ENCODE measurements at regions not wholly inside any gene's neighbourhood (a gene's known extent, or its start where the extent isn't known, plus 50 kb on each side); places are given as distances from the start of the nearest gene placed in this dataset.
"Not testable (repeated sequence)": the region's sequence is repeated elsewhere in the genome, so short reads cannot be mapped to it uniquely, and the experiment has no call there.

DNA sequence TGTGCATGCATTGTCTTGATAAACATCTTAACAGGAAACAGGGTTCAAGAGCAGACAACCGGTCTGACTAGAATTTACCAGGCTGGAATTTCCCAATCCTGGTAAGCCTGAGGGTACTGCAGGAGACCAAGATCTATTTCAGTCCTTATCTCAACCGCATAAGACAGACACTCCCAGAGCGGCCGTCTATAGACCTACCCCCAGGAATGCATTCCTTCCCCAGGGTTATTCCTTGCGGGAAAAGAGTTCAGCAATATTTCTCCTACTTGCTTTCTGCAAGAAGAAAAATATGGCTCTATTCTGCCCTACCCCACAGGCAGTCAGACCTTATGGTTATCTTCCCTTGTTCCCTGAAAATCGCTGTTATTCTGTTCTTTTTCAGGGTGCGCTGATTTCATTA is 65.1 kb upstream of the CAPZB start:
- H3K36me3 ChIP-seq (ENCODE audit: control insufficient read depth, insufficient read depth, low read length); H3K4me3 ChIP-seq (ENCODE audit: low read length); intact Hi-C loops (cut with micrococcal nuclease); H3K27ac ChIP-seq (ENCODE audit: low read length); DNase-seq; H3K27me3 Mint-ChIP-seq (ENCODE audit: low read depth in 2 of 2); H3K4me1 Mint-ChIP-seq; ATAC-seq; H3K27ac Mint-ChIP-seq; H3K4me3 Mint-ChIP-seq; H3K27me3 ChIP-seq (ENCODE audit: control insufficient read depth, insufficient read depth, low read length); H3K4me1 ChIP-seq (ENCODE audit: control insufficient read depth, insufficient read depth, low read length): not testable (repeated sequence)
- Mint-ChIP-seq H3K36me3 (peaks cover 20% of the 10 kb centered on the region), H3K9me3 (peaks cover 3 to 11% of the 10 kb centered on the region in 2 donors)
- WGBS (ENCODE audit: insufficient coverage): 78% methylated on average over 6 of the region's 7 CpGs
- peaks cover 22% of the 10 kb centered on the region for H3K9me3 ChIP-seq (ENCODE audit: control insufficient read depth, insufficient read depth, low read length)

GRCh38 chr1:19547814-19548213 is 62.5 kb upstream of the CAPZB start:
- Histone ChIP-seq H3K4me3 (ENCODE audit: low read length) (no peak overlapping the region), H3K27ac (ENCODE audit: low read length) (no peak overlapping the region), H3K4me1 (ENCODE audit: control insufficient read depth, insufficient read depth, low read length) (no peaks in the 10 kb centered on the region), H3K36me3 (ENCODE audit: control insufficient read depth, insufficient read depth, low read length) (no peaks in the 10 kb centered on the region), H3K27me3 (ENCODE audit: control insufficient read depth, insufficient read depth, low read length) (no peaks in the 10 kb centered on the region), H3K9me3 (ENCODE audit: control insufficient read depth, insufficient read depth, low read length) (peaks cover 22% of the 10 kb centered on the region)
- TF ChIP-seq, protein P1, sequence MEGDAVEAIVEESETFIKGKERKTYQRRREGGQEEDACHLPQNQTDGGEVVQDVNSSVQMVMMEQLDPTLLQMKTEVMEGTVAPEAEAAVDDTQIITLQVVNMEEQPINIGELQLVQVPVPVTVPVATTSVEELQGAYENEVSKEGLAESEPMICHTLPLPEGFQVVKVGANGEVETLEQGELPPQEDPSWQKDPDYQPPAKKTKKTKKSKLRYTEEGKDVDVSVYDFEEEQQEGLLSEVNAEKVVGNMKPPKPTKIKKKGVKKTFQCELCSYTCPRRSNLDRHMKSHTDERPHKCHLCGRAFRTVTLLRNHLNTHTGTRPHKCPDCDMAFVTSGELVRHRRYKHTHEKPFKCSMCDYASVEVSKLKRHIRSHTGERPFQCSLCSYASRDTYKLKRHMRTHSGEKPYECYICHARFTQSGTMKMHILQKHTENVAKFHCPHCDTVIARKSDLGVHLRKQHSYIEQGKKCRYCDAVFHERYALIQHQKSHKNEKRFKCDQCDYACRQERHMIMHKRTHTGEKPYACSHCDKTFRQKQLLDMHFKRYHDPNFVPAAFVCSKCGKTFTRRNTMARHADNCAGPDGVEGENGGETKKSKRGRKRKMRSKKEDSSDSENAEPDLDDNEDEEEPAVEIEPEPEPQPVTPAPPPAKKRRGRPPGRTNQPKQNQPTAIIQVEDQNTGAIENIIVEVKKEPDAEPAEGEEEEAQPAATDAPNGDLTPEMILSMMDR (IDR thresholded peaks at IDR 0.05): no peak
- peak overlapping the region; percentile 21 for H3K4me3 Mint-ChIP-seq
- DNase-seq (no peak), ATAC-seq (no peak)
- intact Hi-C loops (cut with micrococcal nuclease): no loop called here
- H3K27me3 Mint-ChIP-seq (ENCODE audit: low read depth in 2 of 2): peaks cover 15 to 19% of the 10 kb centered on the region in 2 donors
- H3K27ac Mint-ChIP-seq: no peak overlapping the region
- H3K9me3 Mint-ChIP-seq: peaks cover 3 to 11% of the 10 kb centered on the region in 2 donors
- H3K36me3 Mint-ChIP-seq: peaks cover 29% of the 10 kb centered on the region
- WGBS (ENCODE audit: insufficient coverage): 83% methylated on average over 1 of the region's 1 CpG
- H3K4me1 Mint-ChIP-seq: no peaks in the 10 kb centered on the region

DNA sequence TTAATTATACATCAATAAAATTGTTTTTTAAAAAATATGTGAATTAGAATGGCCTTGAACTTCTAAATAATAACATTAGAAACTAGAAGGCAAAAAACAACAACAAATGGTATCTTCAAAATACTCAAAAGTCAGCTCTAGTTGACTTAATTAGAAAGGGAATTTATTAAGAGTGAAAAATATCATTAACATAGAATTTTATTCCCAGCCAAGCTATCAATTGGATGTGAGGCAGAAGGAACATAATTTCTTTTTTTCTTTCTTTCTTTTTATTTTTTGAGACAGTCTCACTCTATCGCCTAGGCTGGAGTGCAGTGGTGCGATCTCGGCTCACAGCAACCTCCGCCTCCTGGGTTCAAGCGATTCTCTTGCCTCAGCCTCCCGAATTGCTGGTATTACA is 51.2 kb upstream of the CAPZB start:
- Mint-ChIP-seq H3K27ac (no peak overlapping the region), H3K27me3 (ENCODE audit: low read depth in 2 of 2) (no peaks in the 10 kb centered on the region), H3K9me3 (peaks cover 0 to 3% of the 10 kb centered on the region in 2 donors), H3K36me3 (no peaks in the 10 kb centered on the region), H3K4me1 (peaks cover 0 to 8% of the 10 kb centered on the region in 2 donors), H3K4me3 (no peak overlapping the region)
- TF ChIP-seq, protein P1 (IDR thresholded peaks at IDR 0.05): no peak
- intact Hi-C loops (cut with micrococcal nuclease): no loop called here
- Histone ChIP-seq H3K27me3 (ENCODE audit: control insufficient read depth, insufficient read depth, low read length) (no peaks in the 10 kb centered on the region), H3K27ac (ENCODE audit: low read length) (no peak overlapping the region), H3K9me3 (ENCODE audit: control insufficient read depth, insufficient read depth, low read length) (no peaks in the 10 kb centered on the region), H3K4me1 (ENCODE audit: control insufficient read depth, insufficient read depth, low read length) (peaks cover 6% of the 10 kb centered on the region), H3K36me3 (ENCODE audit: control insufficient read depth, insufficient read depth, low read length) (no peaks in the 10 kb centered on the region), H3K4me3 (ENCODE audit: low read length) (no peak overlapping the region)
- DNase-seq: no peak
- 100% methylated on average over 5 of the region's 6 CpGs for WGBS (ENCODE audit: insufficient coverage)
- no peak for ATAC-seq

DNA sequence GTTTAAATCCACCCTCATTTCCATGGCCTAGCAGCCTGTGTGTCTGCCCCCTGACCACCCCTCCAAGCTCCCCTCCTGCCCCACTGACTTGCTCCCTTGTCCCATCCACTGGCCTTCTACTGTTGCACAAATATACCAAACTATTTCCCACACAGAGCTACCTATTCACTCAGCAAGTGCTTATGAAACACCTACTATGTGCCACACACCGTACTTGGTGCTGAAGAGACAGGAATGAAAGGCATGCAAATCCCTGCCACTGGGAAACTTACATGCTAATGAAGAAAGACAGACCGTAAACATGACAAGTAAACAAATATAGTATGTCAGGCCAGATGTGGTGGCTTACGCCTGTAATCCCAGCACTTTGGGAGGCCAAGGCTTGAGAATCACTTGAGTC is 49.9 kb upstream of the CAPZB start:
- H3K27me3 ChIP-seq (ENCODE audit: control insufficient read depth, insufficient read depth, low read length): no peaks in the 10 kb centered on the region
- H3K9me3 ChIP-seq (ENCODE audit: control insufficient read depth, insufficient read depth, low read length): no peaks in the 10 kb centered on the region
- no peak overlapping the region for H3K27ac ChIP-seq (ENCODE audit: low read length)
- no peak for ATAC-seq
- TF ChIP-seq, protein P1 (IDR thresholded peaks at IDR 0.05): no peak
- peaks cover 0 to 3% of the 10 kb centered on the region in 2 donors for H3K9me3 Mint-ChIP-seq
- no peak for DNase-seq
- H3K4me3 Mint-ChIP-seq: no peak overlapping the region
- H3K36me3 ChIP-seq (ENCODE audit: control insufficient read depth, insufficient read depth, low read length): no peaks in the 10 kb centered on the region
- H3K27ac Mint-ChIP-seq: no peak overlapping the region
- WGBS (ENCODE audit: insufficient coverage): 94% methylated on average over 3 of the region's 3 CpGs
- H3K36me3 Mint-ChIP-seq: no peaks in the 10 kb centered on the region
- no peaks in the 10 kb centered on the region for H3K27me3 Mint-ChIP-seq (ENCODE audit: low read depth in 2 of 2)
- H3K4me3 ChIP-seq (ENCODE audit: low read length): no peak overlapping the region
- peaks cover 6% of the 10 kb centered on the region for H3K4me1 ChIP-seq (ENCODE audit: control insufficient read depth, insufficient read depth, low read length)
- intact Hi-C loops (cut with micrococcal nuclease): no loop called here
- H3K4me1 Mint-ChIP-seq: peaks cover 0 to 8% of the 10 kb centered on the region in 2 donors

All from natural killer cell (primary cell).